SK-N-MC (cell line): ENCODE measurements at regions not wholly inside any gene's neighbourhood (a gene's known extent, or its start where the extent isn't known, plus 50 kb on each side); places are given as distances from the start of the nearest gene placed in this dataset.

Source experiments
- EZH2 ChIP-seq: fragments of 200-600 bp; sonication (generic); IDR thresholded peaks from one replicate; pipeline ENCODE4 v1.6.1; 2017; ENCODE audit warnings: antibody characterized with exemption
- POLR2AphosphoS5 ChIP-seq: IDR thresholded peaks from 2 replicates; pipeline ENCODE4 v1.6.1; 2012; ENCODE audit warnings: mild to moderate bottlenecking, low read depth, low read length, borderline replicate concordance

DNA sequence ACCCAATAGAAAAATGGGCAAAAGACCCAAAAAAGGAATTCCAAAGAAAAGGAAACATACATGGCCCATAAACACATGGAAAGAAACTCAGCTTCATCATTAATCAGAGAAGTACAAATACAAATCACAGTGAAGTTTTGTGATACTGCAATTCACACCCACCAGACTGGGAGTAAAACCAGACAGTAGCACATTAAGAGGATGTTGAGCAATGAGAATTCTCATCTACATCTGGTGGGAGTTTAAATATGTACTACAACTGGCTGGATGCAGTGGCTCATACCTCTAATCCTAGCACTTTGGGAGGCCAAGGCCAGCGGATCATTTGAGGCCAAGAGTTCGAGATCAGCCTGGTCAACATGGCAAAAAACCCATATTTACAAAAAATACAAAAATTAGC lies 125.7 kb upstream of the PHACTR1 start:
- TF ChIP-seq EZH2: no peak
- TF ChIP-seq POLR2AphosphoS5: no peak
